PFSK-1 (cell line): ENCODE measurements at regions not wholly inside any gene's neighbourhood (a gene's known extent, or its start where the extent isn't known, plus 50 kb on each side); places are given as distances from the start of the nearest gene placed in this dataset.

Source experiments
- POLR2AphosphoS5 ChIP-seq: IDR thresholded peaks from 2 replicates; pipeline ENCODE4 v1.6.1; 2012; ENCODE audit warnings: low read depth, mild to moderate bottlenecking, control low read depth, low read length, moderate library complexity
- REST ChIP-seq, 2 experiments: IDR thresholded peaks; 2 replicates each; pipeline versions ENCODE4 v1.6.1 to v1.8.0; 2011 to 2012; ENCODE audit warnings: low read depth in 2 of 2, low read length in 2 of 2, control low read depth in 1 of 2, inconsistent platforms in 1 of 2, mild to moderate bottlenecking in 1 of 2, moderate library complexity in 1 of 2; ENCODE audit not compliant: insufficient read depth in 1 of 2
- TAF1 ChIP-seq: IDR thresholded peaks from 2 replicates; pipeline ENCODE4 v1.6.1; 2012; ENCODE audit warnings: low read length, control low read depth, borderline replicate concordance; ENCODE audit not compliant: insufficient read depth

DNA sequence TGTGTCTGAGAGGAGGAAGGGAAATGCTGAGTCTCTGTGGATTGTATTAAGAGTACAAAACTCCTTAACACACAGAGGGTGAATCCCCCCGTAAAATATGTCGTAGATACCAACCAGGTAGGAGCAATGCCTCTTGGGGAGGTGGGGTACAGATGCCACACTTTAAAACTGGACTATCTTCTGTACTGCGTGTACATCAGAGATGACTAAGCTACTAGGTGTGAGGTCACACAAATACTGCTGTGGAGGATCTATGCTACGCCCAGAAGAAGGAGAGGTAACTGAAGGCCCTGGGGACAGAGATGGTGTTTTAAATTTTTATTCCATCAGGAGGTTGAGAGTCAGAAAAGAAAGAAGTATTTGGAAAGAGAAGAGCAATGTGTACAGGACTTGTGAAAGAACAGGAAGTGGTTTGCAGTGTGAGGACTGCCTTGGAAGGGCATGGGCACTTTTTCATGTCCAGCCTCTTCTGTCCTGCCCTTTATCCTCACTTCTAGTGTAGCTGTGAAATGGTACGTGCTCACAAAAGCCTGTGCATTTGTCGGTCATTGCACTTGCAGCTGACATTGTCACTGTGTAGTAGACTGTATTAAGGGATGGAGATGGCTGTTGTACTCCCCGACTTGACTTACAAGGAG, 287.8 kb upstream of the CHRM3 start:
- TF ChIP-seq POLR2AphosphoS5: no peak
- no peak for TF ChIP-seq REST (IDR thresholded peaks at IDR 0.05; ENCODE audit: insufficient read depth in 1 of 2, low read depth in 2 of 2, low read length in 2 of 2)
- TF ChIP-seq TAF1: no peak
